BJ (cell line): ENCODE measurements at regions not wholly inside any gene's neighbourhood (a gene's known extent, or its start where the extent isn't known, plus 50 kb on each side); places are given as distances from the start of the nearest gene placed in this dataset.

Source experiments
- CTCF ChIA-PET: fragments of 350-600 bp; formaldehyde crosslinking; extraction: SDS; loops from one replicate; lab custom pipeline; 2021; ENCODE audit warnings: antibody characterized with exemption, inconsistent platforms; lab: Yijun Ruan, JAX
- POLR2A ChIA-PET: fragments of 300-600 bp; sonication (Branson Sonifier 250); formaldehyde crosslinking; extraction: SDS; loops from one replicate; lab custom pipeline; 2021; ENCODE audit warnings: antibody characterized with exemption; lab: Charles Lee
- DNase-seq: peaks from one replicate; pipeline ENCODE4 v3.0.0-alpha.2; 2011; ENCODE audit warnings: low read depth
- H3K27me3 ChIP-seq: 2 replicates; pipeline ENCODE4 v1.6.0; 2011; ENCODE audit warnings: low read length; ENCODE audit not compliant: control insufficient read depth, insufficient read depth
- H3K36me3 ChIP-seq: 2 replicates; pipeline ENCODE4 v1.5.1; 2011; ENCODE audit warnings: low read length; ENCODE audit not compliant: control insufficient read depth, insufficient read depth
- H3K4me3 ChIP-seq: 2 replicates; pipeline ENCODE4 v1.5.1; 2011; ENCODE audit warnings: low read depth, mild to moderate bottlenecking, control low read depth, low read length
- CTCF ChIP-seq: IDR thresholded peaks from 2 replicates; pipeline ENCODE4 v1.5.1; 2011; ENCODE audit warnings: low read depth, mild to moderate bottlenecking, control low read depth, inconsistent platforms, low read length, moderate library complexity; ENCODE audit not compliant: insufficient read depth

GRCh38 chr1:43083375-43083891 lies 88.7 kb downstream of the EBNA1BP2 start:
- no peaks in the 10 kb centered on the region for H3K36me3 ChIP-seq
- POLR2A ChIA-PET, result interaction anchor here (0.7 kb wide), 1 partner anchor 27 kb away, joined by 3 read pairs; no protein-coding TSS in a partner anchor
- DNase-seq, result no peak
- H3K4me3 ChIP-seq, result no peak overlapping the region
- H3K27me3 ChIP-seq, result no peaks in the 10 kb centered on the region
- CTCF ChIA-PET, result interaction anchor here (0.6 kb wide), 1 partner anchor 317 kb away, joined by 7 read pairs; the partner anchor contains the start of genes C1orf50 and P3H1
- no peak for TF ChIP-seq CTCF

- no peaks in the 10 kb centered on the region for H3K36me3 ChIP-seq
- no peak for DNase-seq
- POLR2A ChIA-PET, result no interaction called here
- H3K27me3 ChIP-seq, result no peaks in the 10 kb centered on the region
- CTCF ChIA-PET, result interaction anchor here (1.2 kb wide), 1 partner anchor 9 kb away, joined by 5 read pairs; no protein-coding TSS in a partner anchor
- no peak for TF ChIP-seq CTCF
- no peak overlapping the region for H3K4me3 ChIP-seq
Measured at GRCh38 chr1:43082740-43083139, 89.3 kb downstream of the EBNA1BP2 start.

GRCh38 chr1:43077273-43077672 lies 94.8 kb downstream of the EBNA1BP2 start:
- Histone ChIP-seq H3K36me3 (no peaks in the 10 kb centered on the region), H3K27me3 (no peaks in the 10 kb centered on the region), H3K4me3 (no peak overlapping the region)
- no peak for TF ChIP-seq CTCF
- ChIA-PET CTCF (interaction anchor here (0.6 to 14.7 kb wide), 4 partner anchors 134 to 300 kb away, joined by 3 to 474 read pairs (median 6); no protein-coding TSS in a partner anchor), POLR2A (no interaction called here)
- DNase-seq, result no peak

- Histone ChIP-seq H3K36me3 (no peaks in the 10 kb centered on the region), H3K4me3 (no peak overlapping the region), H3K27me3 (no peaks in the 10 kb centered on the region)
- POLR2A ChIA-PET, result no interaction called here
- CTCF ChIA-PET, result interaction anchor here (1.2 to 14.7 kb wide), 4 partner anchors 156 to 309 kb away, joined by 3 to 474 read pairs (median 42); no protein-coding TSS in a partner anchor
- no peak for TF ChIP-seq CTCF
- no peak for DNase-seq
Measured at GRCh38 chr1:43074709-43075108, 97.4 kb downstream of the EBNA1BP2 start.

- no peaks in the 10 kb centered on the region for H3K27me3 ChIP-seq
- CTCF ChIA-PET, result interaction anchor here (0.7 to 14.7 kb wide), 42 partner anchors 8 to 497 kb away, joined by 3 to 474 read pairs (median 6); partner anchors contain the start of genes C1orf50, ERMAP, P3H1 and PPIH
- no peak for DNase-seq
- POLR2A ChIA-PET, result interaction anchor here (1.0 to 1.1 kb wide), 3 partner anchors 120 to 161 kb away, joined by 3 to 6 read pairs (median 4); no protein-coding TSS in a partner anchor
- H3K4me3 ChIP-seq, result no peak overlapping the region
- no peaks in the 10 kb centered on the region for H3K36me3 ChIP-seq
- TF ChIP-seq CTCF, result no peak; the same call in 1 of the 2 replicates
Measured at GRCh38 chr1:43074244-43074643, 97.8 kb downstream of the EBNA1BP2 start.
